ENCODE measurements at regions not wholly inside any gene's neighbourhood (a gene's known extent, or its start where the extent isn't known, plus 50 kb on each side); places are given as distances from the start of the nearest gene placed in this dataset.

- TF ChIP-seq CTCF (IDR thresholded peaks at IDR 0.05): no peak
- TF ChIP-seq POLR2A (IDR thresholded peaks at IDR 0.05): no peak
These were observed 116.0 kb upstream of the ADRA1B start for GRCh38 chr5:159800131-159800840.
